ENCODE measurements at regions not wholly inside any gene's neighbourhood (a gene's known extent, or its start where the extent isn't known, plus 50 kb on each side); places are given as distances from the start of the nearest gene placed in this dataset.

GRCh38 chr7:24057243-24057642 is 226.7 kb upstream of the NPY start:
- ChIA-PET CTCF (interaction anchor here (1.2 kb wide), 1 partner anchor 9 kb away, joined by 4 read pairs; no protein-coding TSS in a partner anchor), RAD21 (ENCODE audit: low non-redundant PET in 1 of 2, low total read pairs in 2 of 2, uncharacterized antibody in 2 of 2, unreplicated experiment in 2 of 2) (no interaction called here), POLR2A (no interaction called here)
- Histone ChIP-seq H3K9me2 (ENCODE audit: insufficient read depth) (no peaks in the 10 kb centered on the region), H3K9me3 (ENCODE audit: control insufficient read depth in 1 of 2, insufficient read depth in 1 of 2, low read depth in 1 of 2, low read length in 2 of 2) (no peaks in the 10 kb centered on the region), H4K20me1 (ENCODE audit: insufficient read depth) (no peaks in the 10 kb centered on the region), H2AFZ (ENCODE audit: low read depth, low read length, poor library complexity, severe bottlenecking) (no peak overlapping the region), H3K79me2 (ENCODE audit: insufficient read depth, low read length) (no peaks in the 10 kb centered on the region), H3K9ac (ENCODE audit: low read length) (no peak overlapping the region), H3K27me3 (ENCODE audit: insufficient read depth, low read length) (peaks cover 34% of the 10 kb centered on the region), H3K27ac (ENCODE audit: low read depth, low read length) (no peak overlapping the region), H3K4me1 (ENCODE audit: control insufficient read depth in 1 of 2, insufficient read depth in 2 of 2, low read length in 2 of 2) (no peaks in the 10 kb centered on the region), H3K4me3 (replicated peaks in 1 of 2; ENCODE audit: low read depth in 1 of 2, low read length in 2 of 2) (no peak overlapping the region), H3K36me3 (ENCODE audit: control insufficient read depth in 1 of 2, insufficient read depth in 2 of 2, low read length in 2 of 2) (no peaks in the 10 kb centered on the region), H3K4me2 (ENCODE audit: low read length) (no peak overlapping the region)
- intact Hi-C loops (cut with micrococcal nuclease), result no loop called here
- TF ChIP-seq EGR1 (IDR thresholded peaks at IDR 0.05; ENCODE audit: low read depth) (no peak), ZNF274 (IDR thresholded peaks at IDR 0.05; ENCODE audit: low read depth, low read length) (no peak), CTCF (IDR thresholded peaks at IDR 0.05 in 2 of 3, conservative IDR thresholded peaks at IDR 0.05 in 1 of 3; ENCODE audit: borderline replicate concordance in 1 of 3, insufficient read depth in 1 of 3, low read depth in 2 of 3, low read length in 2 of 3) (peak in 2 of 3 experiments; percentile 58; a peak in 4 of 6 replicates), CEBPB (IDR thresholded peaks at IDR 0.05; ENCODE audit: low read depth) (no peak)
- DNase-seq (ENCODE audit: low read depth, low spot score) (peak; percentile 8), ATAC-seq (peak; percentile 36; the same call in 1 of the 2 replicates)
- BruUV-seq (replicated peaks), result no TSS peak

GRCh38 chr7:24058953-24059352 is 225.0 kb upstream of the NPY start:
- no peak for ATAC-seq
- Histone ChIP-seq H3K9me2 (ENCODE audit: insufficient read depth) (no peaks in the 10 kb centered on the region), H3K4me2 (ENCODE audit: low read length) (no peak overlapping the region), H3K36me3 (ENCODE audit: control insufficient read depth in 1 of 2, insufficient read depth in 2 of 2, low read length in 2 of 2) (no peaks in the 10 kb centered on the region), H3K4me1 (ENCODE audit: control insufficient read depth in 1 of 2, insufficient read depth in 2 of 2, low read length in 2 of 2) (no peaks in the 10 kb centered on the region), H3K4me3 (replicated peaks in 1 of 2; ENCODE audit: low read depth in 1 of 2, low read length in 2 of 2) (no peak overlapping the region), H3K9me3 (ENCODE audit: control insufficient read depth in 1 of 2, insufficient read depth in 1 of 2, low read depth in 1 of 2, low read length in 2 of 2) (no peaks in the 10 kb centered on the region), H3K9ac (ENCODE audit: low read length) (no peak overlapping the region), H3K27me3 (ENCODE audit: insufficient read depth, low read length) (peaks cover 17% of the 10 kb centered on the region; the same call in 1 of the 2 replicates), H3K79me2 (ENCODE audit: insufficient read depth, low read length) (no peaks in the 10 kb centered on the region), H3K27ac (ENCODE audit: low read depth, low read length) (no peak overlapping the region), H4K20me1 (ENCODE audit: insufficient read depth) (no peaks in the 10 kb centered on the region), H2AFZ (ENCODE audit: low read depth, low read length, poor library complexity, severe bottlenecking) (no peak overlapping the region)
- RAD21 ChIA-PET (ENCODE audit: low non-redundant PET in 1 of 2, low total read pairs in 2 of 2, uncharacterized antibody in 2 of 2, unreplicated experiment in 2 of 2), result no interaction called here
- POLR2A ChIA-PET, result no interaction called here
- DNase-seq (ENCODE audit: low read depth, low spot score), result no peak
- CTCF ChIA-PET, result no interaction called here
- intact Hi-C loops (cut with micrococcal nuclease), result no loop called here
- BruUV-seq (replicated peaks), result no TSS peak
- TF ChIP-seq CTCF (IDR thresholded peaks at IDR 0.05 in 2 of 3, conservative IDR thresholded peaks at IDR 0.05 in 1 of 3; ENCODE audit: borderline replicate concordance in 1 of 3, insufficient read depth in 1 of 3, low read depth in 2 of 3, low read length in 2 of 3), result no peak
- no peak for TF ChIP-seq SIN3A (IDR thresholded peaks at IDR 0.05; ENCODE audit: low read depth)
- TF ChIP-seq RAD21 (IDR thresholded peaks at IDR 0.05; ENCODE audit: low read depth), result no peak
- TF ChIP-seq CBX3 (IDR thresholded peaks at IDR 0.05; ENCODE audit: low read depth), result no peak
- no peak for TF ChIP-seq JUND (IDR thresholded peaks at IDR 0.05)
- TF ChIP-seq SRF (IDR thresholded peaks at IDR 0.05; ENCODE audit: low read depth), result no peak
- no peak for TF ChIP-seq SP1 (IDR thresholded peaks at IDR 0.05; ENCODE audit: low read depth)
- no peak for TF ChIP-seq MAX (IDR thresholded peaks at IDR 0.05)
- TF ChIP-seq EGR1 (IDR thresholded peaks at IDR 0.05; ENCODE audit: low read depth), result no peak
- no peak for TF ChIP-seq REST (IDR thresholded peaks at IDR 0.05; ENCODE audit: low read depth)
- TF ChIP-seq CEBPB (IDR thresholded peaks at IDR 0.05; ENCODE audit: low read depth), result no peak
- no peak for TF ChIP-seq POLR2A (IDR thresholded peaks at IDR 0.05; ENCODE audit: borderline replicate concordance, extremely low read depth, insufficient read depth, insufficient read length)
